ENCODE measurements at regions not wholly inside any gene's neighbourhood (a gene's known extent, or its start where the extent isn't known, plus 50 kb on each side); places are given as distances from the start of the nearest gene placed in this dataset.

GRCh38 chr6:103886951-103887350 is 972.8 kb downstream of the HACE1 start:
- TF ChIP-seq EZH2 (IDR thresholded peaks at IDR 0.05; ENCODE audit: low read length, unreplicated experiment), result no peak
- TF ChIP-seq, protein P1, sequence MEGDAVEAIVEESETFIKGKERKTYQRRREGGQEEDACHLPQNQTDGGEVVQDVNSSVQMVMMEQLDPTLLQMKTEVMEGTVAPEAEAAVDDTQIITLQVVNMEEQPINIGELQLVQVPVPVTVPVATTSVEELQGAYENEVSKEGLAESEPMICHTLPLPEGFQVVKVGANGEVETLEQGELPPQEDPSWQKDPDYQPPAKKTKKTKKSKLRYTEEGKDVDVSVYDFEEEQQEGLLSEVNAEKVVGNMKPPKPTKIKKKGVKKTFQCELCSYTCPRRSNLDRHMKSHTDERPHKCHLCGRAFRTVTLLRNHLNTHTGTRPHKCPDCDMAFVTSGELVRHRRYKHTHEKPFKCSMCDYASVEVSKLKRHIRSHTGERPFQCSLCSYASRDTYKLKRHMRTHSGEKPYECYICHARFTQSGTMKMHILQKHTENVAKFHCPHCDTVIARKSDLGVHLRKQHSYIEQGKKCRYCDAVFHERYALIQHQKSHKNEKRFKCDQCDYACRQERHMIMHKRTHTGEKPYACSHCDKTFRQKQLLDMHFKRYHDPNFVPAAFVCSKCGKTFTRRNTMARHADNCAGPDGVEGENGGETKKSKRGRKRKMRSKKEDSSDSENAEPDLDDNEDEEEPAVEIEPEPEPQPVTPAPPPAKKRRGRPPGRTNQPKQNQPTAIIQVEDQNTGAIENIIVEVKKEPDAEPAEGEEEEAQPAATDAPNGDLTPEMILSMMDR (conservative IDR thresholded peaks at IDR 0.05; ENCODE audit: low read depth, low read length), result no peak

All from PC-3 (cell line).